NCI-H526 treated with DMSO at 0.1 percent for 48 hours (cell line): ENCODE measurements at regions not wholly inside any gene's neighbourhood (a gene's known extent, or its start where the extent isn't known, plus 50 kb on each side); places are given as distances from the start of the nearest gene placed in this dataset.
"Not testable (repeated sequence)": the region's sequence is repeated elsewhere in the genome, so short reads cannot be mapped to it uniquely, and the experiment has no call there.

Experiments
- DNase-seq: peaks from one replicate; lab custom pipeline; 2025; lab: John Stamatoyannopoulos, UW

DNA sequence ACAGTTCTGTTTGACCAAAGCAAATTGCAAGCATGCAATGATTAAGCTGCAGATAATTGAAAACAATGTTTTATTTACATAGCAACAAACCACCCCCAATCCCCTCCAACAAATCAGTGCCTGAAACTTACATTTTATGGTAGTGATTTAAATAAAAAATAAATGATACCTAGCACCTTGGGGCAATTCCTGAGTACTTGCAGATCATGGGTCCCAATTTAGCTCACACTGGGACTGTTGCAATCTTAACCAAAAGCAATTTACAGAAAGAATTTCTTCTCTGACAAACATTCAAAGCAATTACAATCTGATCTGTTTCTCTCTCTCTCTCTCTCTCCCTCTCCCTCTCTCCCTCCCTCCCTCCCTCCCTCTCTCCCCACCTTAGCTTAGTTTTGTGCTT, 345.7 kb upstream of the PCSK5 start:
- no peak for DNase-seq

DNA sequence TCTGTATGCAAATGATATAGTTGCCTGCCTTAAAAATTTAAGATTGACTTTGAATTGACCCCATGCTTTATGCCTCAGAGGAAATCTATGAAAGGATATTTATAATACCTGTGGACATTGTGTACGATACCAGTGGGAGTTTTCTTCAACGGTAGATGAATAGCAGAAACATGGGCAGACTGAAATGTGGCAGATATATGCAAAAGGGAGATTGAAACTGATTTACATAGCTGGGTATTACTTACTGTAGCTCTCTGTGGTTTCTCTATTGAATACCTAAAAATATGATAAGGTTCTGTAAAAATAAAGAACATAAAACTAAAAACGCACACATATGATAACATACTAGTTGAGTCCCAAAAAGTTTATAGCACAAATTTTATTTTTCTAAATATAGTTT, 345.2 kb upstream of the PCSK5 start:
- DNase-seq, result peak; percentile 25

DNA sequence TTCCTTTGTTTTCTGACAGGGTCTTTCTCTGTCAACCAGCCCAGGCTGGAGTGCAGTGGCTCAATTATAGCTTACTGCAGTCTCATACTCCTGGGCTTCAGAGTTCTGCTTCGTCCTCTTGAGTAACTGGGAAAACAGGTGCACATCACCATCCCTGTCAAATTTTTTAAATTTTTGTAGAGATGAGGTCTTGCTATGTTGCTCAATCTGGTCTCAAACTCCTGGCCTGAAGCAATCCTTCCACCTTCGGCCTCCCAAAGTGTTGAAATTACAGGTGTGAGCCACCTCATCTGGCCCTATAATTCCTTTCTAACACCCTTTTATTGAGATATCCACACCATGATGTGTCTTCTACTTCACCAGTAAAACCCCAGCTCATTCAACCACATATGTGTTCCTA, 341.6 kb upstream of the PCSK5 start:
- no peak for DNase-seq

DNA sequence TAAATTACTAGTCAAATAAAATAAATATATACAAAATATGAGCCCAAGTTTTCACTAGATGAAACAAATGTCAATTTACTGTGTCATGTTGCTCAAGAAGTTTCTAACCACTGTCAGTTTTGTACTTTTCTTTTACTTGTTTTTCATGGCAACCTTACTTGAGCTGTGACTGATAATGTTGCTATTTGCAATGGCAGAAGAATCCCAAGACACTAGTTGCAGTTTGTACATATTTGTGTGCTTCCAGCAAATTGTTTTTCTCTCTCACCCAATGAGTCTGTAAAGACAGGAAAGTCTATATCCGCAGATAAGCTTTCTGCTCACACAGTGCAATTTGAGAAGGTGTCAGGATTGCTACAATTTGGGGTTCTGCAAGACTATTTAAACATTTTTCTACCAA, 338.6 kb upstream of the PCSK5 start:
- no peak for DNase-seq

DNA sequence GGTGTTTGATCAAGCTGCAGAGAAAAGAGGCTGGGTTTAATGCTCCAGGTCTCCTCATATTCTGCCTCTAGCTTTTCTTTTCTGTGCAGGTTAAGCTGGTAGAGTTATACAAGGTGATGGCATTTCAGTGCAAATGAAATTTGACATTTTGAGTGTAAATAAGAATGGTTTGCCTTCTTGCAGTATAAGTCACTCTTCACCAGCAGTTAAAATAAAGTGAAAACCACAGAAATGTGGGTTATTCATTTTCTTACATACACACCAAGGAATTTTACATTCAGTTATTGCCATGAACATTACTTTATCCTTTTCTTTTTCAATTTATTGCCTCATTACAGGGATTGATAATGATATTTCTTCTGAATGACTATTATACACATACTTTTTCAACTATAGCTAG, 337.5 kb upstream of the PCSK5 start:
- DNase-seq, result no peak

DNA sequence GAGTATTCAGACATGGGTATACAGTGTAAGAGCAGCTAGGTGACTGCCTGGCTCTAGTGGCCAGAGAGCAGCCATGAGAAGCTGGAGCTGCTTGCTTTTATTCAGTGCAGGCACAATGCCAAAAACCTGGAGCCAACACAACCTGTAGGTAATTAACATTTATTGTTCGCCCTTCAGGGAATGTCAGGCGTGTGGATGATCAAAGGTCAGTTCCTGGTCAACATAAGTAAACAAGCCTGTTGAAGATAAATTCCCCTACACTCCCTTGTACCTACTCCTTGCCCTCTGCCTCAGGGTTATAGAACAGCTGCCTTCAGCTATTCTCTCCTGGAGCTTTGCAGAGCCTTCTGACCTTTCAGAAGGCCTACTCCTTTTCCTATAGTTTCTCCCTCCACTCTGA, 323.7 kb upstream of the PCSK5 start:
- not testable (repeated sequence) for DNase-seq

DNA sequence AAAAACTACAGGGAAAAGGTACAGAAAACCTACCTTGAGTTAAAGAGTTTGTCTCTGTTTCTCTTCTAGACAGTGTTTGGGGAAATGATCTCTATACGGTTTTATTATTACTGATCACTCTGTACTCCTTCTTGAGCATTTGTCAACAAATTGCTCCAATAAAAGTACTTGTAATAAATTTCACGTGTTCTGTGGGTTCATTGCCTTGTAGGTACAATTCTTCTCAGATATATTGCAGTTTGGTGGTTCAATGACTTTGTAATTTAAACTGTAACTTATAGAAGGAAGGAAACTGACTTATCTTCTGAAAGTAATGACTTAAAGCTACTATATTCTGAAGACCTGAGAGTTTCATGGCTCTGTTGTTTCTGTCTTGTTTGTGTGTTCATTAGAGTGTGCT, 319.9 kb upstream of the PCSK5 start:
- no peak for DNase-seq

DNA sequence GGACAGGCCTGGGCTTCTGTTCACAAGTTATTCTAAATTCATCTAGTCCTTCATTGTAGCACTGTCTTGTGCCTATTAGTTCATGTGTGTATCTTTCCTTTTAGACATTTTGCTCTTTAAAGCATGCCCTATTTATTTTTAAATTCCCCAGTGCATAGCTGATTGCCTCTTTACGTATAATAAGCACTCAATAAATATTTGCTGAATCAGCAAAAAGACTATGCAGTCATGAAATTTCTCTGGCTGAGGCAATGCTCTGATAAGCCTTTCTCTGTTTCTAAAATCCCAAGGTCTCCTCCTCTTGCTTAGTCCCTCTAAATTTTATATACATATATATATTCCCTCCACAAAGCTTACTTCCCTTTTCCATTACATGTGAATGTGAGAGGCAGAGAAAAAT, 315.9 kb upstream of the PCSK5 start:
- DNase-seq, result no peak

DNA sequence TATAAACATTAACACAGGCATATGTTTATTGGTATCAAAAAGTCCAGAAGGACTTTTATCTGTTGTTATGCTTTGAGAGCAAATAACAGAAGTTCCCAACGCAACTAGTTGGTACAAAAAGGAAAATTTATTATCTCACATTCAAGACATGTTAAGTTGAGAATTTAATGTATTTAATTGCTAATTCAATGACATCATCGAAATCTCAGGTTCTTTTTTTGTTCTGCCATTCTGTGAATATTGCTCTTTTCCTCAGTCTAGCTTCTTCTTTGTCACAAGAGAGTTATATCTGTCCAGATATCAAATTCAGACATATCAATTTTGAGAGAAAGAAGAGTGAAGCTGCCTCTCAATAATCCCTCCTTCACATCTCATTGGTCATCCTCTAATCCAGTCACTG, 307.6 kb upstream of the PCSK5 start:
- no peak for DNase-seq

DNA sequence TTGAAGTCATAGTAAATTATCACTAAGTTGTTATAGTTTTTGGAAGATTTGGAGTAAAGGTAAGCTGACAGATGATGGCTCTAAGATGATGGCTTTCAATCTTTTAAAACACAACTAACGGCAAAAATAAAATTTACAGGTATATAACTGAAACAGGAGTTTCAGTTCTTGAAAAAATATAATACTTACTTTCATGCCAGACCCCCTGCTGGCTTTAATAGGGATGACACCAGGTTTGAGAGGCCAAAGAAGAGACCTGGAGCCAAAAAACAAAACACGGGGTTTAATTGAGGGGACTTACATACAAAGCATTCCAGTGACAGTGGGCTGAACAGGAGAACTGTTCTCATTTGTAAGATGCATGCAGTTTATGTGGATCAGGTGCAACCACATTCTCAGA, 301.7 kb upstream of the PCSK5 start:
- no peak for DNase-seq

DNA sequence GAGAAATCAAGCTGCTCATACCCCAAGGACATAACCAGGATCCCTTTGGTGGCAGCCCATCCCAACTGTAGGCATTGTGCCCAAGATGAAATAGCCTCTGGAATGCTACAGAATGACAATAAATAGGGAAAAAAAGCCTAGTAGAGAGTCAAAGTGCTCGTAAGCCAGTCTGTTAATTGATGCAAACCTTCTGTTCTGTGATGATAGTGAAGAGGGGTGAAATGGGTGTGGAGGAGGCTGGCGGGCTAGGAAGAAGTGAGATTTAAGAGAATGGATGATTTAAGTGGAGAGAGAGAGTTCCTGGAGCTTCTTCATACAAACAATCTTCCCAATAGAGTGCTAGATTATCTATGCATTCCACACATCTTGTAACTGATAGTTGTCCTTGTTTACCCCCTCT, 301.0 kb upstream of the PCSK5 start:
- DNase-seq, result no peak

DNA sequence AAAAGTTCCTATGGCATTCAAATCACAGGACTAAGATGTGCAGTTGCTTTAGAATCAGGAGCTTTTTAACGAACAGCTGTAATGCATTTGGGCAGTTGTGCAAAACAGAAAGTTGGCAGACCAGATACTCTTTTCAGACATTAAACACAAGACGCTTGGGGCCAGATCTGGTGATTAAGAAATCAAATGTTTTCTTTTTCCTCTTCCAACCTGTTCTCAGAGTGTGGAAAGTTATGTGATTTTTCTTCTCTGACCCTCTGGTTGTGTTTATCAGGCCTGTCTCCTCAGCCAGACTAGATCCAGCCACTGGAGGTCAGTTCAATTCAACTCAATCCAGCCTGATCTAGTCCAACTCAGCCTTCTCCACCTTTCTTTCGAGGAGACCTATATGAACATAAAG, 298.5 kb upstream of the PCSK5 start:
- no peak for DNase-seq

DNA sequence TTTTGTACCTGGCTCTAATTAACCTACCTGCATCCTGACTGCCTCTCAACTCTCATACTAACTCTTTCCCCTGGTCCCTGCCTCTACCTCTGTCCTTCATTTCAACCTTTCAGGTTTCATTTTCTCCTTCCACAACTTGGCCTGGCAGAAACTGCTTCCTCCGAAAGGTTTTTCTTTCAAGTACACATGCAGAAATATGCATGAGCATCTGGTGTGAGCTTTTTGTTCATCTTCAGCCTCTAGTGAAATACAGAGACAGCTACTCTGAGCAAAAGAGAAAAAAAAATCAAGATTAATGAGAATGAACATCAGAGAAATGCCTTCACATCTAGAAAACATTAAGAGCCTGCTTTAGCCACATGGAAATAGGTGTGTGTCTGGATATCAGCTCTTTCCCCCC, 297.9 kb upstream of the PCSK5 start:
- no peak for DNase-seq

DNA sequence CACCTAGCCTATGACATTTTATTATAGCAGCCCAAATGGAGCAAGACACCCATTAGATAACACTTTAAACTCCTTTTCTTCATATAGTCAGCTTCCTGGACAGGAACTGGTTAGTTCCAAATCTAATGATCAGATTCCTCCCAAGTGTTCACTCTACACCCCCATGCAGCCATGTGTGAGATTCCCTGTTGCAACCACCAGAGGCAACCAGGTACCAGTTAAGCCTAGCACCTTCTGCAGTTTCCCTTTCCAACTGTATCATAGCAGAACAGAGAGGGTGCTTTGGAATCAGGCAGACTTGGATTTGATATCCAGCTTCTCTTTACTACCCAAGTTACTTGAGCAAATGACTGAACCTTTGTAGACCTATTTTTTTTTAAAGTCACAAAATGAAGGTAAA, 296.6 kb upstream of the PCSK5 start:
- DNase-seq, result no peak

DNA sequence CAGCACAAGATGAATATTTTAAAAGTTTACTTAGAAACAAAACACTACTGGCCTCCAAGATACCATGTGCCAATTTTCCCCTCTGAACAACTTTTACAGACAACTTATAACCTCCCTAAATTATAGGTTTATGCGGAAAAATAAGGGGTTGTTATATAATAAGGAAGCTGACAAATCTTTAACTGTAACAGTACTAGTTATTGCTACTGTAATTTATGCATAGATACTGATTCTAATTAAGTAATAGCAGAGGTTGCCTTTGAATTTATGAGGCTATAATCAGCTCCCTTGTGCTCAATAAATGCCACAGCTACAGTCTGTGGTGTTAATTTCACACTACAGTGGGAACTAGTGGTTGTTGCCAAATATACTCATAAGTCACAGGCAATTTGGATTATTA, 291.3 kb upstream of the PCSK5 start:
- no peak for DNase-seq

DNA sequence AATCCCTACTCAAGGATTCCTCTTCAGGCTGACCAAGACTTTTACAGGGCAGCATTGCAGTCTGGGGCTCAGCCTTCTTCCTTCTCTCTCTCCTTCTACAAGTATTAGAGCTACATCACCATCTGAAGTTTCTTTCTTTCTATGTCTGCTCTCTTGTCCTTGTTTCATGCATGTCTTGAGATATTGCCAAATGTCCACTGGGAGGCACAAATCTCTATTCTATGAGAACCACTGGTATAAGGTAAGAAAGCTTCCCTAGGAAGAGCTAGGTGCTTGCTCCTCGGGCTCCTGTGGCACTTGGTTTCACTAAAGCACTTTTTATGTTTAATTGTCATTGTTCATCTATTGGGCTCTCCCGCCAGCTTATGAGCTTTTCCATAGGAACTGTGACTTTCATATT, 289.2 kb upstream of the PCSK5 start:
- no peak for DNase-seq

DNA sequence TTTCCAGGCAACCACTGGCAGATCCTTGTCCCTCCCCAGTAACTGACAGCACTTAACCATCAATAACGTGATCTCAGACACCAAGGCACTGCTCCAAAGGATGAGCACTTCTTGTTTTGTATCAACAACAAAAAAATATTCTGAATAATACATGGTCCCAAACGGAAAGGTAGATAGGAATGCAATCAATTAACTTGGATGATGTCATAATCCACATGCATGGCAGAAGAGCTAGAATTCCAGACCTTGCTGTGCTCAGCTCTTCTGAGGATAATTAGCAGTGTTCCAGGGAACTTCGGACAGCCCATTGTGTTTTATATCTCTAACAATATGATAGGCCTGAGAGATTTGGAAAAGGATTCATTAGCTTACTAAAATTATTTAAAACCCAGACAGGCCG, 288.4 kb upstream of the PCSK5 start:
- no peak for DNase-seq

DNA sequence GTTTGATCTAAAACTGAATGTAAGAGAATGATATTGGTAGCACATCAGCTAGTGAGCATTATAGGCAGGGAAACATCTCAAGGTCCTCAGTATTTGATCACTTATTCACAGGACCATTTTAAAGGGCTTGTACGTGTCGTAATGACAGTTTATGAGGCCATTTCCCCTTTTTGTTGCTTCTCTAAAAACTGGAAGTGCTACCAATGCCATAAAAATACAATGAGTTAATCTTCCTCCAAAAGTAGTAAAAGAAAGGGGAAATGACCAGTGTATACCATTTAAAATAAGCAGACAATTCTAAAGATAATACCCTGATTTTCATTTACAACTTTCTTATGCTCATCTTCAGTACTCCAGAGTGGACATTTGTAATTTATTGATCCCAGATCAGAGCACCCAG, 285.8 kb upstream of the PCSK5 start:
- no peak for DNase-seq

DNA sequence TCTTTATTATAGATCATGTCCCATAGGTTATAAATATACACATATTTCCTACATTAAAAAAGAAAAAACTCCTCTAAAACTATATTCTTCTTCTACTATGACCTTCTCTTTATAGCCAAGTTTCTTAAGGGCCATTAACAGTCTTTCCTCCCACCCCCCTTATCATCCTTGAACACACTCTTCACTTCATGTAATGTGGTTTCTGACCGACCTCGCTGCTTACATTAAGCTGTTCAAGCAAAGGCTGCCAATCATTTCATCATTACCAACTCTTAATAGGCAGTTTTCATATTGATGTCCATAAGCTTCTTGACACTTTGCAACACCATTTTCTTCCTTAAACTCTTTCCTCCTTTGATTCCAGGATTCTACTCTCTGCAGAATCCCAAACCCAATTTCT, 283.0 kb upstream of the PCSK5 start:
- no peak for DNase-seq

DNA sequence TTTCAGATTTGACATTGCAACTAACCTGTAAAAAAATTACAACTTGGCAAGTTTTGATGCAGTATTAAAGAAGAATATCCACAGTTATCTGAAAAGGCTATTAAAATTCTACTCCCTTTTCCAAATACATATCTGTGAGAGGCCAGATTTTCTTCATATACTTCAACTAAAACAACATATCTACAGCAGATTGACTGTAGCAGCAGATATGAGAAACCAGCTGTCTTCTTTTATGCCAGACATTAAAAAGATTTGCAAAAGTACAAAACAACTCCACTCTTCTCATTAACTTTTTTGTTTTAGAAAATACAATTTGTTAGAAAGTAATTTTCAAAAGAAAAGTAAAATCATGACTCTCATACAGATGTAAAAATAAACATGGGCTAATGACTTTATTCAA, 281.1 kb upstream of the PCSK5 start:
- no peak for DNase-seq

DNA sequence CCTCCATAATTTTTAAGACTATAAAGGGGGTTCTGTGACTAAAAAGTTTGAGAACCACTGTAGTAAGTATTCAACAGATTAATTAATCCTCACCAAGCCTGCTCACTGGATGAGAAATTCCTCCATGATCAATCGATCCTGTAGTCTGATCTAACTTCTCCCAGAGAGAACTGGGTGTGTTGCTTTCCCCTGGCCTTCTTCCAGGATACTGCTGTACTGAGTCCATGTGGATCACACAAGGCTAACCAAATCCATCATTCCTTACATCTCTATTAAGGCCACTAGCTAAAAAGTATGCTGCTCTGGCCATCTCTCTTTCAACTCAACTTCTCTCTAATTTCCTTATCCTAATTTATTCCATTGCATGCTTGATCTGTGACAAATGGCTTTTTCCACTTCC, 280.2 kb upstream of the PCSK5 start:
- no peak for DNase-seq

DNA sequence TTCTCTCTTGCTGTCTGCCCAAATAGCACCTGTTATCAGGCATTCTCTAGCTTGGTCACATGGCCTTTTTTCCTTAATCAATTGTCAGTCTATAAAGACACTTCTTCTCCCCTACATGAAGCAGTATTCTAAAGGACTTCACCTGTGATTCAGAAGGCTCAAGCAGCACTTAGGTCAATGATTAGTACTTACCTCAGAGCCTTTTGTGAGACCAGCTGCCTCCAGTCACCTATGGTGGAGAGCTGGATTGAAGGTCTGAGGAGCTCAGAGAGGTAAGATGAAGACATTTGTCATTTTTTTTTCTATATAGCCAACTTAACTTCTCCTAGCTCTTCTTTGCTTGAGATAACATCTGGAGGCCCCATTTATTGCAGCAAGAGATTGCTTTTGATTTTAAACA, 278.3 kb upstream of the PCSK5 start:
- no peak for DNase-seq

DNA sequence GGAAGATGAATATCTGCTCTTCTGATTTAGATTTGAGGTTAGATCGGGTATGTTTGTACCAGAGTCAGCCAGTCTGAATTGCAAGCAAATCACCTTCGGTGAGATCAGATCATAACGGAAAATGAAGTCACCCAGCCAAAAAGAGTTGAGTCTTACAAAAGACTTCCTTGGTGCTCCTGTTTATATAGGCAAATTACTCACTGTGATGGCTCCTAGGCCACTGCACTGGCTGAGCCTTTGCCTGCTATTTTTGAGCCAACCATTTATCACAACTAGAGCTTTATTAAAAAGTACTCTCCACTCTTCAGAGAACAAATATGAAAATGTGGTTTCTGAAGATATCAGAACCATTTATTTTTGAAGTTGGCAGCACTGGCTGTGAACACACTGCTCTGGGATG, 277.7 kb upstream of the PCSK5 start:
- DNase-seq, result peak; percentile 60

DNA sequence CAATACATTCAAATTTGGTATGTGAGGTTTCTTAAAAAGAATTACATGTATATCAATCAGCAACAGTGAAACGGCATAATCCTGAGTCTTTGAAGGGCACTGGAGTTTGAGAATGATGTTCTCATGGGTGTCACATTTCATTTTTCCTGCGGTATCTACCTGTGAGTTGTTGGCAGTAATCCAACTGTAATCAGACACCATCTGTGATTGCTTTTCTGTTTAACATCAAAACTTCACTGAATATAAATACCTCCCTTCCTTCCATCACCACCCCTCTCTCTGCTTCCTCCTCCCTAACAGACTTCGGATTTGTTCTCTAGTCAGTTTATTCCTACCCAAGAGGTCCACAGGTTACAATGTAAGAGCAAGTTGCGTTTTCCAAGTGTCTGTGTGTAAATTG, 275.2 kb upstream of the PCSK5 start:
- peak; percentile 80 for DNase-seq

DNA sequence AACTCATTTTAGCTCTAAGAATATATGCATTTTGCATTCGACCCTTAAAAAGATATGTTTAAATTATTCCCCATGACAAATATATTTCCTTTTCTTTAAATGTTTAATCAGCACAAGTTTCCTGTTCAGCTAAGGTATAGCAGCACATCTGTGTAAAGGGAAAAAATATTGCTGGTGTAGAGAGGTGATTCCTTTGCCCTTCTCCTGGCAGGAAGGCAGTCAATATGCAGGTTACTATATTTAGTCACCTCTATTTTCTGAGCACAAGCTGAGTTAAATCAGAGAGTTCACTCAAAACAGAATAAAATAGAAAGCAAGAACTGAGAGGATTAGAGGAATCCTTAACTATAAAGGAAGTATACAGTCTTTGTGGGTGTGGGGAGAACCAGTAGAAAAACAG, 274.4 kb upstream of the PCSK5 start:
- DNase-seq, result no peak
